WTC11 (cell line): ENCODE measurements at regions not wholly inside any gene's neighbourhood (a gene's known extent, or its start where the extent isn't known, plus 50 kb on each side); places are given as distances from the start of the nearest gene placed in this dataset.

ENCODE experiments used
- CREM ChIP-seq: sonication (generic); formaldehyde crosslinking; IDR thresholded peaks from 2 replicates; pipeline ENCODE4 v1.8.1; 2022; ENCODE audit warnings: mild to moderate bottlenecking, missing genetic modification reagents, moderate library complexity
- CTCF ChIP-seq: fragments of 200-600 bp; IDR thresholded peaks from 2 replicates; pipeline ENCODE4 v1.8.0; 2022; ENCODE audit warnings: antibody characterized with exemption
- IRF2 ChIP-seq: sonication (generic); formaldehyde crosslinking; IDR thresholded peaks from 2 replicates; pipeline ENCODE4 v1.8.0; 2022; ENCODE audit warnings: low read depth, missing genetic modification reagents, borderline replicate concordance
- MXD4 ChIP-seq: fragments of 250-450 bp; sonication (Bioruptor Pico); IDR thresholded peaks from 2 replicates; pipeline ENCODE4 v1.8.0; 2021; ENCODE audit warnings: mild to moderate bottlenecking, moderate library complexity, borderline replicate concordance
- MYBL2 ChIP-seq: sonication (generic); formaldehyde crosslinking; IDR thresholded peaks from 2 replicates; pipeline ENCODE4 v1.8.1; 2023; ENCODE audit warnings: mild to moderate bottlenecking, moderate library complexity, missing genetic modification reagents
- NR1H2 ChIP-seq: sonication (generic); formaldehyde crosslinking; IDR thresholded peaks from 2 replicates; pipeline ENCODE4 v1.9.0; 2021; ENCODE audit warnings: mild to moderate bottlenecking, moderate library complexity, missing genetic modification reagents
- NR3C1 ChIP-seq: sonication (generic); formaldehyde crosslinking; conservative IDR thresholded peaks from 2 replicates; pipeline ENCODE4 v1.8.1; 2023; ENCODE audit warnings: low read depth, mild to moderate bottlenecking, missing genetic modification reagents
- USF1 ChIP-seq: sonication (generic); formaldehyde crosslinking; IDR thresholded peaks from 2 replicates; pipeline ENCODE4 v1.8.0; 2022; ENCODE audit warnings: mild to moderate bottlenecking, missing genetic modification reagents

DNA sequence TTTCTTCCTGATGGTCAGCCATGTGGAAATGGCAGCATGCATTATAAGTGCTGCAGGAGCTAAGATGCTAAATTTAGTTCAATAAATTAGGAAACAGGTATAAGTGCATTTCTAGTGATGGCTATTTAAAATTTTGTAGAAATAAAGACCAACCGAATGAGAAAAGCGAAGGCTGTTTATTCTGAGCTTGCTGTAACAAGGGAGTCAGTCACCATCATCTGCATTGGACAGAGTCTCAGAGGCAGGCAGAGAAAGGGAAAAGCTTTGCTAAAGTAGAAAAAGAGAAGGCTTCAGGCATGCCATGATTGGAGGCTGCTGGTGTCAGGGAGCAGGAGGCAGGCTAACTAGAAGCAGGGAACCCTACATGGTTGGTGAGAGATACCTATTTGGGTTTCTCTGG lies 451.0 kb downstream of the EDEM1 start:
- TF ChIP-seq NR1H2 (CRISPR knock-in tag) (no peak), USF1 (CRISPR knock-in tag) (no peak), CTCF (no peak), MYBL2 (CRISPR knock-in tag) (no peak), MXD4 (CRISPR knock-in tag) (no peak), IRF2 (CRISPR knock-in tag) (no peak), CREM (CRISPR knock-in tag) (no peak), NR3C1 (CRISPR knock-in tag) (no peak)
